Panc1 (cell line): ENCODE measurements at regions not wholly inside any gene's neighbourhood (a gene's known extent, or its start where the extent isn't known, plus 50 kb on each side); places are given as distances from the start of the nearest gene placed in this dataset.

Experiments used
- CTCF ChIP-seq: fragments of 450-650 bp; IDR thresholded peaks from 2 replicates; pipeline ENCODE4 v1.5.1; 2017; ENCODE audit warnings: mild to moderate bottlenecking
- POLR2AphosphoS5 ChIP-seq: IDR thresholded peaks from 2 replicates; pipeline ENCODE4 v1.6.1; 2012; ENCODE audit warnings: mild to moderate bottlenecking, low read depth, low read length, moderate library complexity
- REST ChIP-seq, 2 experiments: IDR thresholded peaks; 2 replicates each; pipeline ENCODE4 v1.6.1; 2011 to 2012; ENCODE audit warnings: low read depth in 2 of 2, control low read depth in 1 of 2, low read length in 1 of 2, mild to moderate bottlenecking in 1 of 2, moderate library complexity in 1 of 2; ENCODE audit not compliant: insufficient read depth in 1 of 2
- SIN3A ChIP-seq: IDR thresholded peaks from 2 replicates; pipeline ENCODE4 v1.6.1; 2012; ENCODE audit warnings: low read depth, mild to moderate bottlenecking, low read length, moderate library complexity, borderline replicate concordance; ENCODE audit not compliant: insufficient read depth
- TCF7L2 ChIP-seq: IDR thresholded peaks from 2 replicates; pipeline ENCODE4 v1.6.1; 2011; ENCODE audit warnings: mild to moderate bottlenecking, low read depth, low read length, inconsistent platforms

DNA sequence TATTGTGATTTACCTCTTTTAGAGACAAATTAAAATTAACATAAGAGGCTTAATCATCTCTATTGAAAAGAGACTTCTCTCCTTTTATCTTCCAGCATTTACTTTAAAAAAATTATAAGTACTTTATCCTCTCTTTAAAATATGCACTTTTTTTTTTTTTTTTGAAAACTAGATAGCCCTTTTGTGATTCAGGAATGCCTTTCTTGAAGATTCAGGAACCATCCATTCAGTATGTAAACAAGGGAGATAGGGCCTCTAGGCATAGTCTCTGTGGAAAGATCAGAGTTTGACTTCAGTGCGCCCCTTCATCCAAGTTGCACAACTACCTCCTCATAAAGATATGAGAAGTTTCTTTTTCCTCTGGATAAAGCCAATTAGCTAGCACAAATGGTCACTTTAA is 1163.7 kb downstream of the SI start:
- TF ChIP-seq CTCF (no peak), POLR2AphosphoS5 (no peak), REST (IDR thresholded peaks at IDR 0.05; ENCODE audit: insufficient read depth in 1 of 2, low read depth in 2 of 2, low read length in 1 of 2) (no peak), SIN3A (no peak), TCF7L2 (no peak)
